GM21423 (cell line): ENCODE measurements at regions not wholly inside any gene's neighbourhood (a gene's known extent, or its start where the extent isn't known, plus 50 kb on each side); places are given as distances from the start of the nearest gene placed in this dataset.
"Not testable (repeated sequence)": the region's sequence is repeated elsewhere in the genome, so short reads cannot be mapped to it uniquely, and the experiment has no call there.

ENCODE experiments used
- ATAC-seq: cut with Tn5 transposase; IDR thresholded peaks from one replicate; pipeline ENCODE4 v1.9.1; 2021; ENCODE audit warnings: mild to moderate bottlenecking, moderate library complexity; ENCODE audit not compliant: unreplicated experiment

DNA sequence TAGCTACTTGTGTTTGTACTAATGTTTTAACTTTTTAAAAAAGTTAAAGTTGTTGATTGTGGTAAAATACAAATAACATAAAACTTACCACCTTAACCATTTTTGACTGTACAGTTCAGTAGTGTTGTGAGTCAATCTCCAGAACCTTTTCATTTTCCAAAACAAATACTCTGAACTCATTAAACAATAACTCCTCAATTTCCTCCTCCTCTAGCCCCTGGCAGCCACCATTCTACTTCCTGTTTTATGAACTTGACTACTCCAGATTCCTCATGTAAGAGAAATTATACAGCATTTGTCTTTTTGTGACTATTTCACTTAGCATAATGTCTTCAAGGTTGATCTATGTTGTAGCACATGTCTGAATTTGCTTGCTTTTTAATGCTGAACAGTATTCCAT lies 299.1 kb upstream of the AMIGO2 start:
- no peak for ATAC-seq

GRCh38 chr12:47378222-47378582 lies 298.4 kb upstream of the AMIGO2 start:
- no peak for ATAC-seq

GRCh38 chr12:47377414-47378221 lies 297.9 kb upstream of the AMIGO2 start:
- ATAC-seq: no peak

GRCh38 chr12:47376927-47377326 lies 297.2 kb upstream of the AMIGO2 start:
- ATAC-seq: no peak

- no peak for ATAC-seq
These were observed 293.9 kb upstream of the AMIGO2 start for GRCh38 chr12:47373554-47374150.

DNA sequence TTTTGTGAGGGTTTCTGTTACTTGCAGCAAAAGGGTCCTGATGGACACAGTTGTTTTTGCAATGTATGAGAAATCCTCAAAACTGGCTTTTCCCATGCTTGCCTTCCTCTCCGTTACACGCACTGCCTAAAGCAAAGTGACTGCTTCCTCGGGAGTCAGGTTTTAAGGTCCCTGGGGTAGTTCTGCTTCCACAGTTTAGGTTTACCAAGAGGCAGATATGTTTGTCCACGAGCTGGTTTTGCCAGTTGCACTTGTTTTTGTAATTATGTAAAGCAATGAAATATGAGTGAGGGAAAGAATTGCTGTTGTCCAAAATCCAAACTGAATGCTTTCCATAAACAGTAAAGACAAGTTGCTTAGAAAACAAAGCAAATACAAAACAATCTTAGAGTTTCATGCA lies 290.7 kb upstream of the AMIGO2 start:
- ATAC-seq: no peak

GRCh38 chr12:47369085-47369484 lies 289.3 kb upstream of the AMIGO2 start:
- no peak for ATAC-seq

- ATAC-seq: no peak
These were observed 288.3 kb upstream of the AMIGO2 start for GRCh38 chr12:47367912-47368537.

- ATAC-seq: no peak
These were observed 286.8 kb upstream of the AMIGO2 start for GRCh38 chr12:47366579-47366978.

DNA sequence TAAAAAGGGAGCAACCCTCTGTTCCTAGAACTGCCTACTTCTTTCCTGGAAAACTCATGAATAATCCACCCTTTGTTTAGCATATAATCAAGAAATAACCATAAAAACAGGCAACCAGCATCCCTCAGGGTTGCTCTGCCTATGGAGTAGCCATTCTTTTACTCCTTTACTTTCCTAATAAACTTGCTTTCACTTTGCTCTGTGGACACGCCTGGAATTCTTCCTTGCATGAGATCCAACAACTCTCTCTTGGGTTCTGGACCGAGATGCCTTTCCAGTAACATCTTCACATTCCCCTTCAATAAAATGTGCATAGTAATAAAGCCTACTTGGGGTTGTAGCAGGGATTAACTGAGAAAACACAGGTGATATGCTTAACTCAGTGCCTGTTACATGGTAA lies 286.4 kb upstream of the AMIGO2 start:
- ATAC-seq: no peak

DNA sequence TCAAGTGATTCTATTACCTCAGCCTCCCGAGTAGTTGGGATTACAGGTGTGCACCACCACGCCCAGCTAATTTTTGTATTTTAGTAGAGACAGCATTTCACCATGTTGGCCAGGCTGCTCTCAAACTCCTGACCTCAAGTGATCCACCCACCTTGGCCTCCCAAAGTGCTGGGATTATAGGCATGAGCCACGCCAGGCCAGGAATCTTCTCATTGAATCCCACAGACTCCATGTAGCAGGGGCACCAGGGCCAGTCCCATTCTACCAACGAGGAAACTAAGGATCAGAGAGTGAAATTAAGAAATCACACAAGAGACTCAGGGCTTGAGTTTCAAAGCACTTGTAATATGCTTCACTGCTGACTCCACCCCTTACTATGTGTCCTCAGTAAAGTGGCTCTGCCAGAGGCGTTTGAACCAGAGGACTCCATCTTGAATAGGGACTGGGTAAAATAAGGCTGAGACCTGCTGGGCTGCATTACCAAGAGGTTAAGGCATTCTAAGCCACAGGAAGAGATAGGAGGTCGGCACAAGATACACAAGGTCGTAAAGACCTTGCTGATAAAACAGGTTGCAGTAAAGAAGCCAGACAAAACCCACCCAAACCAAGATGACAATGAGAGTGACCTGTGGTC lies 285.8 kb upstream of the AMIGO2 start:
- ATAC-seq: not testable (repeated sequence)

DNA sequence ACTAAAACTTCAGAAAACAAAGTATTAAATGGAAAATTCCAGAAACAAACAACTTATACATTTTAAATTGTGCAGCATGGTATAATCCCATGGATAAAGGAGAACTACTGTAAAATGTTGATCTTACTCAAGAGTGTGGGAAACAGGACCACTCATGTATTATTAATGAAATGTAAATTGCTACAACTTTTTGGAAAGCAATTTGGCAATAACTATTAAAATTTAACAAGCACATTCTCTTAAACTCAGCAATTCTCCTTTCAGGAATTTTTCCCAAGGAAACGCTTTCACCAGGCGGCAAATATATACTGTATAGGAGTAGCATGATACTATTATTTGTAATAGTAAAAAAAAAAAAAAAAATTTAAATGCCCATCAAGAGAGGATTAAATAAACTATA lies 284.5 kb upstream of the AMIGO2 start:
- ATAC-seq: no peak

DNA sequence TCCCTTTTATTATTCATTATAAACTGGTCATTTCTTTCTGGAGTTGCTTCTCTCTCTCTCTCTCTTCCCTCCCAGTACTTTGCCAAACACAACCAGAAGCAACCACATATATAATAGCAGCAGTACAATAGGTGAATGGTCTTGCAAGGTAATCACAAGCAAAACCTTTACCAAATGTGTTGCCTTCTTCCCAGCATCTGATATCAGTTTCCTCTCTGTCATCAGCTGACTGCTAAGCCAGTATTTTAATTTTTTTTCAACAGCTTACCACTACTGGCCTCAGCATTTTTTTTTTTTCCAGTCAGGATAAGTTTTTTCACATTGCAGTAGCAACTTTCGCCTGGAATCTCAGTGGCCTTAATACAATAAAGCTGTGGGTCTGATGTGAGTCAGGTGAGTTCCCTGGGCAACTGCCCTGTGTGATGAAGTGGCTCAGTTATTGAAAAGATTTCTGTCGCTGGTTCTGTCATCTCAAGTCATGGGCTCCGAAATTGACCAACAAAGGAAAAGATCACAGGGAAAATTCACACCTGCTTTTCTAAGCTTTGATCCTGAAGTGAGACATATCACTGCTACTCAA lies 282.5 kb upstream of the AMIGO2 start:
- no peak for ATAC-seq

GRCh38 chr12:47361389-47362021 lies 281.7 kb upstream of the AMIGO2 start:
- ATAC-seq: peak; percentile 70

GRCh38 chr12:47360771-47361388 lies 281.1 kb upstream of the AMIGO2 start:
- ATAC-seq: peak; percentile 19

DNA sequence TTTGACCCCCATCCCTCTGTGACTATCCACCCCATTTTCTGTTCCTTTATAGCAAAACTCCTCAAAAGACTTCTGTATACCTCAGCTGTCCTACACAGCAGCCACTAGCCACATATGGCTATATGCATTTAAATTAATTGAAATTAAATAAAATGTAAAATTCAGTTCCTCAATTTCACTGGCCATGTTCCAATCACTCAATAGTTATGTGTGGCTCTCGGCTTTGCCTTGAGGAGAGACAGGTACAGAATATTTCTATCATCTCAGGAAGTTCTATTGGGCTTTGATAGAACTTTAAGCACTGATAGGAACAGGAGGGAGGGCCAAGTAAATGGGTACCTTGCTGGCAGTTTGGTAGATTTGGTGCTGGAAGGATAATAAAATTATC lies 280.3 kb upstream of the AMIGO2 start:
- no peak for ATAC-seq

GRCh38 chr12:47359310-47360092 lies 279.7 kb upstream of the AMIGO2 start:
- ATAC-seq: no peak

DNA sequence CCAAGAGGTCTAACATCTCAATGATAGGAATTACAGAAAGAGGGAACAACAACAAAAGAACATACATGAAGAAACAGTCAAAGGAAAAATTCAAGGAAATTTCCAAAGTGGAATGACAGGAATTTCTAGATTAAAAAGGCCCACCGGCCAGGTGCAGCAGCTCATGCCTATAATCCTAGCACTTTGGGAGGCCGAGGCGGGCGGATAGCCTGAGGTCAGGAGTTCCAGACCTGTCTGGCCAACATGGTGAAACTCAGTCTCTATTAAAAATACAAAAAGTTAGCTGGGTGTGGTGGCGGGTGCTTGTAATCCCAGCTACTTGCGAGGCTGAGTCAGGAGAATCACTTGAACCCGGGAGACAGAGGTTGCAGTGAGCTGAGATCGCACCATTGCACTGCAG lies 277.2 kb upstream of the AMIGO2 start:
- not testable (repeated sequence) for ATAC-seq

DNA sequence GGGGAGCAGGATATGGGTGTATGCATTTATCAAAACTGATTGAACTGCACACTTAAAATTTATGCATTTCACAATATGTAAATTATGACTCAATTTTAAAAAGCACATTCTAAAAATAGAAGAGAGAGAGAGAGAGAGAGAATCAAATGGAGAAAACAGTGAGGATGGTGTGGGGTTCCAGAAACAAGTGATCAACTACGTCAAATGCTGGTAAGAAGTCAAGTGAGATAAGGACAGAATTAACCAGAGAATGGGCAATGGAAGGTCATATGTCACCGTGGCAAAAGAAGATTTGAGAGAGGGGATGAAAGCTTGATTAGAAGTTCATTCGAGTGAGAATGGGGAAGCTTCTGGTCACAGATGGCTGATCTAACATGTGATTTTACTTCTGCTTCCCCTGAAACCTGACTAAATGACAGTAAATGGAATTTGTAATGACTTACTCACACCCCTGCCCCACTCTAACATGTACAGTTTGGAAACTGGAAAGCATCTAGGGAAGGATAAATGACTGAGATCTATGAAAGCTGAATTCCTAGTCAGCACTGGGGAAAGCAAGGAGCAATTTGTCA lies 276.5 kb upstream of the AMIGO2 start:
- ATAC-seq: peak; percentile 82
